ENCODE measurements at regions not wholly inside any gene's neighbourhood (a gene's known extent, or its start where the extent isn't known, plus 50 kb on each side); places are given as distances from the start of the nearest gene placed in this dataset.

DNA sequence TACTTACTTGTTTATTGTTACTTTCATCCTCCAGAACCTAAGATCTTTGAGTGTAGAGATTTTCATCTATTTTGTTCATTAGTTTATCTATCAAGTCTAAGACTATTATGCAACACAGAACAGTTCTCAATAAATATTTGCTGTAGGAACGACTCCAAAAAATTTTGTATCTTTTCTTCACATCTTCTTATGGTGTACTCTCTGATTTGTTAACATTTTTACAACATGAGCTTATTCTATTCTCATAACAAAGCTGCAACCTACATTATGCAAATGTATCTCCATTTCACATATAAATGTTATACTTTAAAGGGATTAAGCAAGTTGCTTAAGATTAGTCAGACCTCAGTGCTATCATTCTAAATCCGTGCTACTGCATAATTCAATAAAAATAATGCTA lies 514.2 kb upstream of the ZP4 start:
- TF ChIP-seq, protein P1, sequence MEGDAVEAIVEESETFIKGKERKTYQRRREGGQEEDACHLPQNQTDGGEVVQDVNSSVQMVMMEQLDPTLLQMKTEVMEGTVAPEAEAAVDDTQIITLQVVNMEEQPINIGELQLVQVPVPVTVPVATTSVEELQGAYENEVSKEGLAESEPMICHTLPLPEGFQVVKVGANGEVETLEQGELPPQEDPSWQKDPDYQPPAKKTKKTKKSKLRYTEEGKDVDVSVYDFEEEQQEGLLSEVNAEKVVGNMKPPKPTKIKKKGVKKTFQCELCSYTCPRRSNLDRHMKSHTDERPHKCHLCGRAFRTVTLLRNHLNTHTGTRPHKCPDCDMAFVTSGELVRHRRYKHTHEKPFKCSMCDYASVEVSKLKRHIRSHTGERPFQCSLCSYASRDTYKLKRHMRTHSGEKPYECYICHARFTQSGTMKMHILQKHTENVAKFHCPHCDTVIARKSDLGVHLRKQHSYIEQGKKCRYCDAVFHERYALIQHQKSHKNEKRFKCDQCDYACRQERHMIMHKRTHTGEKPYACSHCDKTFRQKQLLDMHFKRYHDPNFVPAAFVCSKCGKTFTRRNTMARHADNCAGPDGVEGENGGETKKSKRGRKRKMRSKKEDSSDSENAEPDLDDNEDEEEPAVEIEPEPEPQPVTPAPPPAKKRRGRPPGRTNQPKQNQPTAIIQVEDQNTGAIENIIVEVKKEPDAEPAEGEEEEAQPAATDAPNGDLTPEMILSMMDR (IDR thresholded peaks at IDR 0.05; ENCODE audit: insufficient read depth, low read length, poor library complexity, severe bottlenecking) = no peak
- TF ChIP-seq EZH2phosphoT487 (conservative IDR thresholded peaks at IDR 0.05; ENCODE audit: low read length) = no peak
